ENCODE measurements at regions not wholly inside any gene's neighbourhood (a gene's known extent, or its start where the extent isn't known, plus 50 kb on each side); places are given as distances from the start of the nearest gene placed in this dataset.

- Histone ChIP-seq H3K27ac (no peak overlapping the region), H3K4me3 (ENCODE audit: low read depth, low read length) (no peak overlapping the region), H3K27me3 (ENCODE audit: insufficient read depth, low read depth, severe bottlenecking) (no peaks in the 10 kb centered on the region), H3K36me3 (no peaks in the 10 kb centered on the region), H3K9me3 (ENCODE audit: severe bottlenecking) (no peaks in the 10 kb centered on the region)
- TF ChIP-seq, protein P1, sequence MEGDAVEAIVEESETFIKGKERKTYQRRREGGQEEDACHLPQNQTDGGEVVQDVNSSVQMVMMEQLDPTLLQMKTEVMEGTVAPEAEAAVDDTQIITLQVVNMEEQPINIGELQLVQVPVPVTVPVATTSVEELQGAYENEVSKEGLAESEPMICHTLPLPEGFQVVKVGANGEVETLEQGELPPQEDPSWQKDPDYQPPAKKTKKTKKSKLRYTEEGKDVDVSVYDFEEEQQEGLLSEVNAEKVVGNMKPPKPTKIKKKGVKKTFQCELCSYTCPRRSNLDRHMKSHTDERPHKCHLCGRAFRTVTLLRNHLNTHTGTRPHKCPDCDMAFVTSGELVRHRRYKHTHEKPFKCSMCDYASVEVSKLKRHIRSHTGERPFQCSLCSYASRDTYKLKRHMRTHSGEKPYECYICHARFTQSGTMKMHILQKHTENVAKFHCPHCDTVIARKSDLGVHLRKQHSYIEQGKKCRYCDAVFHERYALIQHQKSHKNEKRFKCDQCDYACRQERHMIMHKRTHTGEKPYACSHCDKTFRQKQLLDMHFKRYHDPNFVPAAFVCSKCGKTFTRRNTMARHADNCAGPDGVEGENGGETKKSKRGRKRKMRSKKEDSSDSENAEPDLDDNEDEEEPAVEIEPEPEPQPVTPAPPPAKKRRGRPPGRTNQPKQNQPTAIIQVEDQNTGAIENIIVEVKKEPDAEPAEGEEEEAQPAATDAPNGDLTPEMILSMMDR (IDR thresholded peaks at IDR 0.05; ENCODE audit: low read depth, low read length): no peak
- DNase-seq: no peak
Measured at GRCh38 chr4:128354205-128354821, 66.7 kb upstream of the PGRMC2 start.

DNA sequence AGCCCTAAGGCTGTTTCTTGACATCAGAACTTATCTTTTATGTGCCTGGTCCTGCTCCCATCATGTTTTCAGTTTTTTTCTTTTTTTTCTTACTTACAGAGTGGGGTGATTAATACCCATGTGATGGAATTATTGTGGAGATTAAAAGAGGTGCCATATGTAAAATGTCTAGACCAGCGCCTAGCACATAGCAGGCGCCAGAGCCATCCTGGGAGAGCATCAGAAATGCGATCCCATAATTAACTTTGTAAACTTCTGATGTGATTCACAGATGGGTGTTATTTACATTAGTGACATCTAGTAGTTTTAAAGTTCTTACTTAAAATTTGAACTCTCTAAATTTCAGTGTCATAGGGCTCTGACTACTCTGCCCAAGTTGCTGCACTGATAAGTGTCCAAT, 66.2 kb upstream of the PGRMC2 start:
- H3K27ac ChIP-seq: no peak overlapping the region
- TF ChIP-seq, protein P1 (IDR thresholded peaks at IDR 0.05; ENCODE audit: low read depth, low read length): no peak
- no peak overlapping the region for H3K4me3 ChIP-seq (ENCODE audit: low read depth, low read length)

DNA sequence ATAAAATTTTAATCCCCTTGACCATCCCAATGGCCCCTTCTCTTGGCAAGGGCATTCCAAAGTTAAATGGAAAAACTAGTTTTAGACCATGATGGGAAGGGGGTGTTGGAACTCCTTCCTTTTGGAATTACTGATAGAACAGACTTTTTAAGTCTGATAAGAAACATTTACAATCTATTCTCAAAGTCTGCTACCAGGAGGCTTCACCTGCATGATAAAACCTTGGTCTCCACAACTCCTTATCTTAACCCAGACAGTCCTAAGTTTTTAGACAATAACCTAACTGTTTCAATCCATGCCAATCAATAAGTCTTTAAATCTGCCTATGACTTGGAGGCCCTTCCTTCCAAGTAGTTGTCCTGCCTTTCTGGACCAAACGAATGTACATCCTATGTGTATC, 63.9 kb upstream of the PGRMC2 start:
- TF ChIP-seq, protein P1 (IDR thresholded peaks at IDR 0.05; ENCODE audit: low read depth, low read length): no peak
- no peak overlapping the region for H3K4me3 ChIP-seq (ENCODE audit: low read depth, low read length)

More for the DNA sequence above, 66.2 kb upstream of the PGRMC2 start:
- no peak for DNase-seq
- no peaks in the 10 kb centered on the region for H3K36me3 ChIP-seq
- H3K9me3 ChIP-seq (ENCODE audit: severe bottlenecking): no peaks in the 10 kb centered on the region
- no peaks in the 10 kb centered on the region for H3K27me3 ChIP-seq (ENCODE audit: insufficient read depth, low read depth, severe bottlenecking)

DNA sequence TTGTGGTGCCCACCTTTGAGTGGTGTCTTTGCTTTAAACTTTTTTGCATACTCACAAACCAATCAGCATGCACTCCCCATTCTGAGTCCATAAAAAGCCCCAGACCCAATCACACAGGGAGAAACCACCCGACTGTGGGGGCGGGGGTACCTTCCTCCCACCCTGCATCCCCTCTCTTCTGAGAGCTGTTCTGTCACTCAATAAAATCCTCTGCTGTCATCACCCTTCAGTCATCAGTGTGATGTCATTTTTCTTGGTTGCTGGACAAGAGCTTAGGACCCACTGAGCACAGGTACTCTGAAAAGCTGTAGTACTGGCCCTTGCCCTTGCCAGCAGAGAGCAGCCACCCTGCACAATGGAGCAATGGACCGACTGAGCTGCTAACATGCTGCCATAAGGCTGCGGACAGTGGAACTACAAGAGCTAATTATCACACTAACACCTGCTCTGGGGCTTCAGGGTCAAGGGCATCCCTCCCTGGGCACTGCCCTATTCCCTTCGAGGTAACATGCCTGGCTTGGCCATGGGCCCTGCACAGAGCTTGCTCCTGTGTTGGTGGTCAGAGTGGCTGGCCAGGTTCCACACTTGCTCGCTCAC, 62.9 kb upstream of the PGRMC2 start:
- Histone ChIP-seq H3K4me3 (ENCODE audit: low read depth, low read length) (no peak overlapping the region), H3K27ac (no peak overlapping the region), H3K9me3 (ENCODE audit: severe bottlenecking) (no peaks in the 10 kb centered on the region), H3K36me3 (no peaks in the 10 kb centered on the region), H3K27me3 (ENCODE audit: insufficient read depth, low read depth, severe bottlenecking) (no peaks in the 10 kb centered on the region)
- DNase-seq: no peak
- TF ChIP-seq, protein P1 (IDR thresholded peaks at IDR 0.05; ENCODE audit: low read depth, low read length): no peak

More for the DNA sequence above, 63.9 kb upstream of the PGRMC2 start:
- Histone ChIP-seq H3K36me3 (no peaks in the 10 kb centered on the region), H3K27ac (no peak overlapping the region), H3K27me3 (ENCODE audit: insufficient read depth, low read depth, severe bottlenecking) (no peaks in the 10 kb centered on the region), H3K9me3 (ENCODE audit: severe bottlenecking) (no peaks in the 10 kb centered on the region)
- no peak for DNase-seq

DNA sequence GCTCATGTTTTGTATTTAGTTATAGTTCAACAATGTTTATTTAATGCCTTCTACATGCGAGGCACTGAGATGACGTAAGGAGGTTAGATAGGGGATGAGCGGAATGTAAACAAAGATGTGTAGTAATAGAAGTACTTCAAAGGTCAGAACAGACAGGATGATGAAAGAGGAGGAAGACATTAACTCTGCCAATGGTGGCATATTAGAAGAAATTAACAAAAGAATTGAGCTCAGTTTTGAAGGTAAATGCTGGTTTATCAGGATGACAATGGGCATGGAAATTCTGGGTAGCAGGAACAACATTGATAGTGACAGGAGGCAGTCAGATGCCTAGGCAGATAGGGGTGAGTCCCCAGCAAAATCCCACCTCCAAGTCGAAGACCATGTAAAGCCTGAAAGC, 62.3 kb upstream of the PGRMC2 start:
- Histone ChIP-seq H3K27ac (no peak overlapping the region), H3K9me3 (ENCODE audit: severe bottlenecking) (no peaks in the 10 kb centered on the region), H3K4me3 (ENCODE audit: low read depth, low read length) (no peak overlapping the region), H3K36me3 (no peaks in the 10 kb centered on the region), H3K27me3 (ENCODE audit: insufficient read depth, low read depth, severe bottlenecking) (no peaks in the 10 kb centered on the region)
- no peak for DNase-seq
- TF ChIP-seq, protein P1 (IDR thresholded peaks at IDR 0.05; ENCODE audit: low read depth, low read length): no peak
